Fibroblast of pulmonary artery (primary cell): ENCODE measurements at regions not wholly inside any gene's neighbourhood (a gene's known extent, or its start where the extent isn't known, plus 50 kb on each side); places are given as distances from the start of the nearest gene placed in this dataset.

ENCODE experiments used
- DNase-seq: peaks from one replicate; pipeline ENCODE4 v3.0.0-alpha.2; 2010; ENCODE audit warnings: low read depth
- H3K4me3 ChIP-seq: replicated peaks from 2 replicates; pipeline ENCODE4 v1.5.1; 2011; ENCODE audit warnings: low read depth, mild to moderate bottlenecking, control low read depth, low read length, moderate library complexity
- TF ChIP-seq, protein P1 (sequence below): IDR thresholded peaks from 2 replicates; pipeline ENCODE4 v1.5.1; 2011; ENCODE audit warnings: mild to moderate bottlenecking, control low read depth, low read length, inconsistent platforms; ENCODE audit errors: missing control alignments

DNA sequence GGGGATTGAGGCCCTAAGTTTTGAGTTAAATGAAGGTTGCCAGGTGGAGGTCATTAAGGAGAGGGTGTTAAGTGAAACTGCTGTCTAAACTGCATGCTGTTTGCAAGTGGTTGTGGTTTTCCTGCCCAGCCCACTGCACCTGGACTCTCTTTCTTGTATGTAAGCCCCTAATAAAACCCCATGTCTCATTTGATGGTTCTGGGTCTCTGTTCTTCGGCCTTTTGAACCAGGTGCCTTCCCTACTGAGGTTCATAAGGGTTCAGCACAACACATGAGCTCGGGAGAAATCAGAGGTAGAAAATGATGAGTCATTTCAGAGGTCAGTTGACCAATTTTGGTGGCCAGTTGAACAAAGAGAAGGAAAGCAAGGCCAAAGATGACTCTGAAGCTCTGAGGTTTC is 382.5 kb downstream of the RPS29 start:
- no peak for DNase-seq
- H3K4me3 ChIP-seq, result no peak overlapping the region
- TF ChIP-seq, protein P1, sequence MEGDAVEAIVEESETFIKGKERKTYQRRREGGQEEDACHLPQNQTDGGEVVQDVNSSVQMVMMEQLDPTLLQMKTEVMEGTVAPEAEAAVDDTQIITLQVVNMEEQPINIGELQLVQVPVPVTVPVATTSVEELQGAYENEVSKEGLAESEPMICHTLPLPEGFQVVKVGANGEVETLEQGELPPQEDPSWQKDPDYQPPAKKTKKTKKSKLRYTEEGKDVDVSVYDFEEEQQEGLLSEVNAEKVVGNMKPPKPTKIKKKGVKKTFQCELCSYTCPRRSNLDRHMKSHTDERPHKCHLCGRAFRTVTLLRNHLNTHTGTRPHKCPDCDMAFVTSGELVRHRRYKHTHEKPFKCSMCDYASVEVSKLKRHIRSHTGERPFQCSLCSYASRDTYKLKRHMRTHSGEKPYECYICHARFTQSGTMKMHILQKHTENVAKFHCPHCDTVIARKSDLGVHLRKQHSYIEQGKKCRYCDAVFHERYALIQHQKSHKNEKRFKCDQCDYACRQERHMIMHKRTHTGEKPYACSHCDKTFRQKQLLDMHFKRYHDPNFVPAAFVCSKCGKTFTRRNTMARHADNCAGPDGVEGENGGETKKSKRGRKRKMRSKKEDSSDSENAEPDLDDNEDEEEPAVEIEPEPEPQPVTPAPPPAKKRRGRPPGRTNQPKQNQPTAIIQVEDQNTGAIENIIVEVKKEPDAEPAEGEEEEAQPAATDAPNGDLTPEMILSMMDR, result no peak

DNA sequence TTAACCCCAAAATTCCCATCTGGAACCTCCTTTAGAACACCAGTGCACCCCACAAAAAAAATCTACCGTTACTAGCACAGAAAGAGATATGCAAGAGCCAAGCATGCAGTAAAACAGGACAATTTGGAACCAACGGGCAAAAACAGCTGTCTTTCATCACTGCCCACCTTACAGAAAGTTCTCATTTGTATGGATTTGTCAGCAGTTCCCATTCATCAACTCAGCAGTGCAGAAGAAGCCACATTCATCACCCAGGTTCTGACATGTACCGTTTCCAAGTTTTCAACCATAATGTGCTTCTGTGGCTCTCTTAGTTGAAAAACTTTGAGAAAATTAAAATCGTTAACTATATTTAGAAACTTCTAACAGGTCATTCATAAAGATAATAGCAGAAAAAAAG is 387.0 kb downstream of the RPS29 start:
- TF ChIP-seq, protein P1, result no peak
- no peak overlapping the region for H3K4me3 ChIP-seq
- no peak for DNase-seq

DNA sequence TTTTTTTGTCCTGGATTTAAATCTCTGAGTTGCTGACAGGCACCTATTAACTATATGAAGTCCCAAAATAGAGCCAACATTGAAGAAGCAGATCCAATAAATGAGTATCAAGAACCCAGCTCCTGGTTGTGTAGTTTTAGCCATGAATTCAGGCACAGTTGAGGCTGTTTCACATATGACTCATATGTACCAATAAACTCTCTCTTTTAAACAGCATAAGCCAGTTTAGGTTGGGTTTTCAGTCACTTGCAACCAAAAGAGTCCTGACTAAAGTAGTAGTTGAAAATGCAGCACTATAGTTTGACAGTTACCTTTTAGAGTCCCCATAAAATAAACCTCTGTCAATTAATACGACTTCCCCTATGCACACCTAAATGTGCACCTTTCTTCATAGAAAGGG is 389.9 kb downstream of the RPS29 start:
- TF ChIP-seq, protein P1, result no peak
- DNase-seq, result no peak

DNA sequence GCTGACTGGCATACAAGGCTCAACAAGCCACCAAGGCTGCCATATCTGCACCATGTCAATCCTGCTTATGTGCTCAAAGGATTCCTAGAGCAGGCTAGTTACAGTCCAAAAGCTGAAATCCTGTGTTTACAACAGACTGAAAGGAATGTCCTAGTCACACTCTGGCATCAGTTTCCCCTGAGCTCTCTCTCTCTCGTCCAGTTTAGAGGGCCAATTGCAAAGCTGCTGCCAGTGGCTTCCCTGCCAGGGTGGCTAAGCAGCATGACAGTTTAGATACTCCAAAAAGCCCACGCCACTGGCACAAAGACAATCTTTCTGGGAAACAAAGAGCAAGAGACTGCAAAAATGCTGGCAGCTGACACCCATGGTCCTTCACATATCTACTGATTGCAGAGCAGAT is 392.1 kb downstream of the RPS29 start:
- H3K4me3 ChIP-seq, result no peak overlapping the region
- TF ChIP-seq, protein P1, result no peak

More for the DNA sequence above, 389.9 kb downstream of the RPS29 start:
- H3K4me3 ChIP-seq, result no peak overlapping the region

DNA sequence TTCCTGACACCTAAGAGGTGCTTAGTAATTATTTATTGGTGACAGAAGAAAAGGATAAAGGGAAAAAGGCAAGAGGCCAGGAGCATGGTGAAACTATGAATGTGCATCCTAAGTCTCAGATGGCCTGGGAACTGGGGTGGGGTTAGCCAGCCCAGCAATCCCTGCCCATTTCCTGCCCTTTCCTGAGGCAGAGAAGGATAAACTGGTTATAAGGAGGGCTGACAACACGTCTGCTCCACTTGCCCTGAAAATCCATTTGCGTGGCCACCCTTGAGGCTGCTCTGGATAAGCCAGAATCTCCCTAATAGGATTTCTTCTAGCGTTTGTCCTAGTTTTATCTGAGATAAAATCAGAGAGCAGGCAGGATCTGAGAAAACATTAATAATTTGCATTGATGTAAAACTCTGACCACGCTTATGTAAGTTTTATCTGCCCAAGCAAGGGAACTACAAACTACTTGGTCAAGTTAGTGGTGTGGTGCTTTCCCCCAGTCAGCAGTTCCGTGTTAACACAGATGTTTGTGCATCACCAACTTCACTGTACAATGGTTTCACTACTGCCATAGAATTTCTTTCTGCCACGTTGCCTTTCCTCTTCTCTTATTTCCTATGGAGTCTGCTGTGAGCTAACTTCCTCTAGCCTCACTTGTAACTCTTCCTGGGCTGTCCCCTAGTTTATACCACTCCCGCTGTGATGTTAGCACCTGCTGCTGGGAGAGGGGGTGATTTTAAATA is 392.7 kb downstream of the RPS29 start:
- TF ChIP-seq, protein P1, result no peak
- DNase-seq, result no peak
- H3K4me3 ChIP-seq, result no peak overlapping the region

More for the DNA sequence above, 392.1 kb downstream of the RPS29 start:
- no peak for DNase-seq

DNA sequence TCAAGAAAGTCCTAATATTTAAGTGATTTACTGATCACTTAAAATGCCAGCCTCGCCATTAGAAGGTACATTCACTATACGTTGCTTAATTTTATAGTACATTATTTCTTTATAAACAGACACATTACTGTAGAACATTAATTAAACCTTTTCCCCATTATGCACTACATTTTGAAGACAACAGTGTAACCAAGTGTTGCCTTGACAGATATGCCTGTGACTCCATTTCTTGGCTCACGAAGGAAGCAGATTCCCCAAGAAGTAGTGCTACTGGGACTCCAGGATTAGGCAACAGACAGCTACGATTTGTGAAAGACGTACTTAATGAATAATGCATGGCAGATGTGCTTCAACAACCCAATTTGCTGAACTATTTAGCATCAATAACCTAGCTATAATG is 394.8 kb downstream of the RPS29 start:
- TF ChIP-seq, protein P1, result no peak
- no peak overlapping the region for H3K4me3 ChIP-seq
- DNase-seq, result no peak

DNA sequence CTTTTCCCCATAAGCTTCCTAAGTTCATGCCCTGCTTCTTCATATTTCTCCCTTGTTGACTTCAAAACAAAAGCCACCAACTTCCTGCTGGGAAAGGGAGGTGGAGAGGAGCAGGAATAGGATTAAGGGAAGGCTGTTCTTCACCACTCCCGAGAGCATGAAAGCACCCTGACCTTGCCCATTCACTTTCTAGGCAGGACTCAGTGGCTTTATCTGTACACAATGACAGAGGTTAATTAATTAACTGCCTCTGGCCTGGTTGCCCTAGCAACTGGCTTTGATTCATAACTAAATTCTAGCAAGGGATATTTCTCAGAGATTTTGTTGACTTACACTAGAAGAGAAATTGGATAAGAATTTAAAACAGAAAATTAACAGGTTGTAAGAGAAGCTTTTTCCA is 396.8 kb downstream of the RPS29 start:
- no peak overlapping the region for H3K4me3 ChIP-seq
- TF ChIP-seq, protein P1, result no peak
- DNase-seq, result no peak
